Colonic mucosa (tissue), 4 donors: ENCODE measurements at regions not wholly inside any gene's neighbourhood (a gene's known extent, or its start where the extent isn't known, plus 50 kb on each side); places are given as distances from the start of the nearest gene placed in this dataset.

Source experiments
- DNase-seq: peaks from one replicate; pipeline ENCODE4 v3.0.0-alpha.2; 2020
- H3K27ac ChIP-seq: fragments of 200-600 bp; one replicate; pipeline ENCODE4 v1.8.0; 2021
- H3K27me3 ChIP-seq: fragments of 200-600 bp; one replicate; pipeline ENCODE4 v1.8.0; 2021
- H3K36me3 ChIP-seq: fragments of 200-600 bp; one replicate; pipeline ENCODE4 v1.8.0; 2021
- H3K4me1 ChIP-seq: fragments of 200-600 bp; one replicate; pipeline ENCODE4 v1.8.0; 2021; ENCODE audit warnings: mild to moderate bottlenecking
- H3K4me3 ChIP-seq: fragments of 200-600 bp; one replicate; pipeline ENCODE4 v1.8.0; 2021
- H3K9ac ChIP-seq, 2 donors: one replicate each; pipeline ENCODE4 v1.7.0; 2013; ENCODE audit warnings: control low read depth in 2 of 2, low read depth in 2 of 2, low read length in 2 of 2
- H3K9me3 ChIP-seq: fragments of 200-600 bp; one replicate; pipeline ENCODE4 v1.8.0; 2021
- intact Hi-C: fragments of 100-400 bp; cut with DNase I; formaldehyde crosslinking; loops from one replicate; pipeline ENCODE4 v1.14.1; 2022
- TF ChIP-seq, protein P1 (sequence below): fragments of 200-600 bp; IDR thresholded peaks from one replicate; pipeline ENCODE4 v1.8.0; 2022; ENCODE audit warnings: antibody characterized with exemption, mild to moderate bottlenecking
- donor health status: healthy.
- donor health status: DM: no; HTN: no; CAD: no.
- donor health status: DM: no; HTN: no; CAD: no.

DNA sequence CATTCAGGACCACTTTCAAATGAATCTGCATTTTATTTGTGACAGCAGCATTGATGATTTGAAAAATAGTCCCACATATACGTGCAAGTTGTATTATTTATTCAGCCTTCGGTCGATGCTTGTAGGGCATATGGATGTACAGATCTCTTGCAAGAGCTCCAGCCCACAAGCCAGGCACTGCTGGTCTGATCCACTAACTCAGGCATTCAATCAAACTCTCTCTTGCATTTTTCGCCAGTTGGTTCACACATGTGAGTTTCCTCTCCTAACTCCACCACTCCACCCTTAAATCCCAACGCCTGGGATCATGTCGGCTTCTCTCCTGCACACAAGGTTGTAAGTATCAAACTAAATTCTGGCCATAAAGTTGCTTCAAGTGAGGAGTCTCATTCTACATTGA lies 318.7 kb downstream of the CYP26B1 start:
- TF ChIP-seq, protein P1, sequence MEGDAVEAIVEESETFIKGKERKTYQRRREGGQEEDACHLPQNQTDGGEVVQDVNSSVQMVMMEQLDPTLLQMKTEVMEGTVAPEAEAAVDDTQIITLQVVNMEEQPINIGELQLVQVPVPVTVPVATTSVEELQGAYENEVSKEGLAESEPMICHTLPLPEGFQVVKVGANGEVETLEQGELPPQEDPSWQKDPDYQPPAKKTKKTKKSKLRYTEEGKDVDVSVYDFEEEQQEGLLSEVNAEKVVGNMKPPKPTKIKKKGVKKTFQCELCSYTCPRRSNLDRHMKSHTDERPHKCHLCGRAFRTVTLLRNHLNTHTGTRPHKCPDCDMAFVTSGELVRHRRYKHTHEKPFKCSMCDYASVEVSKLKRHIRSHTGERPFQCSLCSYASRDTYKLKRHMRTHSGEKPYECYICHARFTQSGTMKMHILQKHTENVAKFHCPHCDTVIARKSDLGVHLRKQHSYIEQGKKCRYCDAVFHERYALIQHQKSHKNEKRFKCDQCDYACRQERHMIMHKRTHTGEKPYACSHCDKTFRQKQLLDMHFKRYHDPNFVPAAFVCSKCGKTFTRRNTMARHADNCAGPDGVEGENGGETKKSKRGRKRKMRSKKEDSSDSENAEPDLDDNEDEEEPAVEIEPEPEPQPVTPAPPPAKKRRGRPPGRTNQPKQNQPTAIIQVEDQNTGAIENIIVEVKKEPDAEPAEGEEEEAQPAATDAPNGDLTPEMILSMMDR, result no peak
- intact Hi-C loops, result no loop called here
- H3K9me3 ChIP-seq, result no peaks in the 10 kb centered on the region
- no peak overlapping the region for H3K27ac ChIP-seq
- H3K36me3 ChIP-seq, result no peaks in the 10 kb centered on the region
- no peak overlapping the region for H3K4me3 ChIP-seq
- H3K4me1 ChIP-seq, result no peaks in the 10 kb centered on the region
- no peak for DNase-seq
- H3K27me3 ChIP-seq, result no peaks in the 10 kb centered on the region
- H3K9ac ChIP-seq, result no peak overlapping the region

DNA sequence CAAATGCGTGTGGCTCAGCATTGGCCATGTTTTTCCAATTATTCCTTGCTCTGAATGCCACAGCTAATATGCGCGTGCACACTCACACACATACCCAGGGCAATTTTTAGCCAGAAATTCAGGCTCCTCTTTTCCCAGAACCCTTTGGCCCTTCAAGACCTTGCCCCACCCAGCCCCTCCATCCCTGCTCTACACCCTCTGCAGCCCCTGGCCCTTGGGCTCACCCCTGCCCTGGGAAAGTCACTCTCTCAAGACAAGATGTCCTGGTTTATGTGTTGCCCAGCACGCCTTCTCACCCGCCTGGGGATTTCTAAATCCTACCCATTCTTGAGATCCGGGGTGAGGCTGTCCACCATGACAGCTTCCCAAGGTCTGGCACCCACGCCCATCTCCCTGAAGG lies 319.7 kb downstream of the CYP26B1 start:
- intact Hi-C loops, result no loop called here
- H3K27me3 ChIP-seq, result no peaks in the 10 kb centered on the region

DNA sequence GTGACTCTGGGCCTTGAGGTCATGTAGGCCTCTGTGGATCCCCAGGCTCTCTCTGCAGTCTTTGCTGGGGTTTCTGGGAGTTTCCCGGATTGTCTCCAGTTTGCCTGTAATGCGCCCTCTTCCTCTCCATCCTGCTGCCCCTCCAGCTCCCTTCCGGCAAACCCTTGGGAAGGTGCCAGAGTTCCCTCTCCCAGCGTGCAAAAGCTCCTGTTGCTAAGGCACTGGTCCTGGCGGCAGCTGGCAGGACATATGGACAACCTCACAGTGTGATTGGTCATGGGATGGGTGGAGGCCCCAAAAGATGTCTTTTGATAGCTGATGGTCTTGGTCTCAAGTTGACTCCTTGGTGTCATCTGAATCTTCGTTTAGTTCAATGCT lies 320.1 kb downstream of the CYP26B1 start:
- TF ChIP-seq, protein P1, result no peak
- Histone ChIP-seq H3K27ac (no peak overlapping the region), H3K27me3 (no peaks in the 10 kb centered on the region), H3K4me3 (no peak overlapping the region), H3K9me3 (no peaks in the 10 kb centered on the region), H3K9ac (no peak overlapping the region), H3K36me3 (no peaks in the 10 kb centered on the region), H3K4me1 (no peaks in the 10 kb centered on the region)
- intact Hi-C loops, result no loop called here
- no peak for DNase-seq

More for the DNA sequence above, 319.7 kb downstream of the CYP26B1 start:
- Histone ChIP-seq H3K9ac (no peak overlapping the region), H3K27ac (no peak overlapping the region), H3K4me1 (no peaks in the 10 kb centered on the region), H3K36me3 (no peaks in the 10 kb centered on the region), H3K4me3 (no peak overlapping the region), H3K9me3 (no peaks in the 10 kb centered on the region)
- no peak for DNase-seq
- TF ChIP-seq, protein P1, result no peak

DNA sequence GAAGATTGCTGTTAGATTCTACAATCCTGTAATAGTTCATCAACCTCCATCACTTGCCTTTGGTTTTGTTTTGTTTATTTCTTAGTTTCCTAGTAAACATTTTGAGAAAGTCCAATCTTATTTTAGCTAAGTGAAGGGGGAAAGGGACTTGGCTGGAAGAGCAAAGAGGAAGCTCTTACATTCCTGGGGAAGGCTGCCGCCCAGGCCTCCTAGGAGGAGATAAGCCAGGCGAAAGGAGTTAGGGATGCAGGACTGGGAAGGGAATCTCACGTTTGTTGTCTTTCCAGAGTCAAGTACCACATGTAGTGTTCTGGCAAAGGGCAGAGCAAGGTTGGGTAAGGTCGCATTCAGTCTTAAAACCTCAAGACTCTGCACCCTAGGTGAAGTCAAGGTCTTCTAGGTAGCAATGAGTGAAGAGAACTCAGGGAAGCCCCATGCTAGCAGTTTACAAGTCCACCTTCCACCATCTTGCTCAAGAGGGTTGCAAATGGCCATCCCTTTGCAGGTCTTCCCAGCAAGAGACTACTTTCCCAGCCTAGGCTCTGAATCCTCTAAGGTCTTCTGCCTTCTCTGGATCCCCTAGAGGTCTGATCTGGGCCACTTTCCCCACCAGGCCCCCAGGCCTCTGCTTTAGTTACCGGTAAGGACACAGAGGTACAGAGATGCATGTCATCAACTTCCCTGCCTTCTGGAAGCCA lies 320.7 kb downstream of the CYP26B1 start:
- no peak overlapping the region for H3K4me3 ChIP-seq
- no peak overlapping the region for H3K9ac ChIP-seq
- H3K27ac ChIP-seq, result no peak overlapping the region
- H3K4me1 ChIP-seq, result no peaks in the 10 kb centered on the region
- DNase-seq, result no peak
- intact Hi-C loops, result no loop called here
- H3K27me3 ChIP-seq, result no peaks in the 10 kb centered on the region
- H3K36me3 ChIP-seq, result no peaks in the 10 kb centered on the region
- TF ChIP-seq, protein P1, result no peak
- H3K9me3 ChIP-seq, result no peaks in the 10 kb centered on the region

DNA sequence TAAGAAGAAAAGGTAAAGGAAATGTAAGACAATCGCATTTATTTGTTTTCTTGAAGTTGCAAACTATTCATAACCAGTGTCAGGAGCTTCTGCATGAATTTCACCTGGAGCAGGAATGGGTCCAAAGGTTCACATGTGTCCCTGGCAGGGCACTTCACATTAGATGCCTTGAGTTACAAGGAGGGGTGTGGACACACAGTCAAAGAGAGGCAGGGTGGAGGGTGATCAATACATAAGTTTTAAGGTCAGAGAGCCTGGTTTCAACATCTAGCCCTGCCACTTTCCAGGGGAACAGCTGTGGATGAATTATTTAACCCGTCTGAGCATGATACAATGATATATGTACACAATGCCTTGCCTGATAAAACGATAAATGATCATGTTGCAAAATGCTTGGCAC lies 321.4 kb downstream of the CYP26B1 start:
- Histone ChIP-seq H3K36me3 (no peaks in the 10 kb centered on the region), H3K9ac (no peak overlapping the region), H3K4me1 (no peaks in the 10 kb centered on the region), H3K4me3 (no peak overlapping the region), H3K27me3 (no peaks in the 10 kb centered on the region), H3K27ac (no peak overlapping the region), H3K9me3 (no peaks in the 10 kb centered on the region)
- TF ChIP-seq, protein P1, result no peak
- DNase-seq, result no peak
- intact Hi-C loops, result no loop called here
